Thoracic aorta (tissue), 2 donors: ENCODE measurements at regions not wholly inside any gene's neighbourhood (a gene's known extent, or its start where the extent isn't known, plus 50 kb on each side); places are given as distances from the start of the nearest gene placed in this dataset.
"Not testable (repeated sequence)": the region's sequence is repeated elsewhere in the genome, so short reads cannot be mapped to it uniquely, and the experiment has no call there.

Experiments
- ATAC-seq: fragments of 150-250 bp; one replicate; pipeline ENCODE4 v1.8.0; 2017; ENCODE audit warnings: low read depth; ENCODE audit not compliant: insufficient number of reproducible peaks, low FRiP score
- DNase-seq: peaks from one replicate; pipeline ENCODE4 v3.0.0-alpha.2; 2020; ENCODE audit warnings: low spot score
- H3K27ac ChIP-seq, 2 donors: fragments of 200-600 bp; sonication (generic); 1 replicate in 1 of 2; 2 replicates in 1 of 2; pipeline ENCODE4 v1.5.1; 2016; ENCODE audit warnings: mild to moderate bottlenecking in 2 of 2, moderate library complexity in 2 of 2
- H3K27me3 ChIP-seq: fragments of 200-600 bp; sonication (generic); replicated peaks from 2 replicates; pipeline ENCODE4 v1.6.0; 2016; ENCODE audit warnings: mild to moderate bottlenecking; ENCODE audit not compliant: insufficient read depth
- H3K36me3 ChIP-seq: fragments of 200-600 bp; sonication (generic); one replicate; pipeline ENCODE4 v1.5.1; 2016
- H3K4me1 ChIP-seq, 2 donors: fragments of 200-600 bp; sonication (generic); 1 replicate in 1 of 2; 2 replicates in 1 of 2; pipeline versions ENCODE4 v1.5.1 to v1.6.0; 2016; ENCODE audit warnings: low read depth in 2 of 2, mild to moderate bottlenecking in 1 of 2; ENCODE audit not compliant: control insufficient read depth in 1 of 2
- H3K4me3 ChIP-seq: fragments of 200-600 bp; sonication (generic); 2 replicates; pipeline ENCODE4 v1.5.1; 2016; ENCODE audit warnings: mild to moderate bottlenecking
- H3K9me3 ChIP-seq: fragments of 200-600 bp; sonication (generic); 2 replicates; pipeline ENCODE4 v1.5.1; 2016
- TF ChIP-seq, protein P1 (sequence below): fragments of 200-600 bp; sonication (generic); IDR thresholded peaks from one replicate; pipeline ENCODE4 v1.5.1; 2019; ENCODE audit warnings: antibody characterized with exemption

GRCh38 chr9:22227986-22228385, 218.6 kb upstream of the DMRTA1 start:
- Histone ChIP-seq H3K36me3 (no peaks in the 10 kb centered on the region), H3K4me1 (no peaks in the 10 kb centered on the region), H3K27me3 (no peaks in the 10 kb centered on the region), H3K4me3 (no peak overlapping the region), H3K9me3 (peaks cover 6% of the 10 kb centered on the region), H3K27ac (no peak overlapping the region)
- ATAC-seq: no peak
- TF ChIP-seq, protein P1, sequence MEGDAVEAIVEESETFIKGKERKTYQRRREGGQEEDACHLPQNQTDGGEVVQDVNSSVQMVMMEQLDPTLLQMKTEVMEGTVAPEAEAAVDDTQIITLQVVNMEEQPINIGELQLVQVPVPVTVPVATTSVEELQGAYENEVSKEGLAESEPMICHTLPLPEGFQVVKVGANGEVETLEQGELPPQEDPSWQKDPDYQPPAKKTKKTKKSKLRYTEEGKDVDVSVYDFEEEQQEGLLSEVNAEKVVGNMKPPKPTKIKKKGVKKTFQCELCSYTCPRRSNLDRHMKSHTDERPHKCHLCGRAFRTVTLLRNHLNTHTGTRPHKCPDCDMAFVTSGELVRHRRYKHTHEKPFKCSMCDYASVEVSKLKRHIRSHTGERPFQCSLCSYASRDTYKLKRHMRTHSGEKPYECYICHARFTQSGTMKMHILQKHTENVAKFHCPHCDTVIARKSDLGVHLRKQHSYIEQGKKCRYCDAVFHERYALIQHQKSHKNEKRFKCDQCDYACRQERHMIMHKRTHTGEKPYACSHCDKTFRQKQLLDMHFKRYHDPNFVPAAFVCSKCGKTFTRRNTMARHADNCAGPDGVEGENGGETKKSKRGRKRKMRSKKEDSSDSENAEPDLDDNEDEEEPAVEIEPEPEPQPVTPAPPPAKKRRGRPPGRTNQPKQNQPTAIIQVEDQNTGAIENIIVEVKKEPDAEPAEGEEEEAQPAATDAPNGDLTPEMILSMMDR: no peak
- DNase-seq: no peak

GRCh38 chr9:22228542-22228941, 218.1 kb upstream of the DMRTA1 start:
- Histone ChIP-seq H3K4me3 (no peak overlapping the region), H3K27ac (no peak overlapping the region), H3K27me3 (no peaks in the 10 kb centered on the region), H3K9me3 (peaks cover 6% of the 10 kb centered on the region), H3K4me1 (no peaks in the 10 kb centered on the region), H3K36me3 (no peaks in the 10 kb centered on the region)
- TF ChIP-seq, protein P1: no peak
- no peak for DNase-seq
- ATAC-seq: no peak

GRCh38 chr9:22229069-22229468, 217.6 kb upstream of the DMRTA1 start:
- H3K27me3 ChIP-seq: no peaks in the 10 kb centered on the region
- ATAC-seq: no peak

GRCh38 chr9:22231309-22231708, 215.3 kb upstream of the DMRTA1 start:
- not testable (repeated sequence) for H3K4me3 ChIP-seq, H3K9me3 ChIP-seq, DNase-seq, ATAC-seq, H3K27me3 ChIP-seq, H3K4me1 ChIP-seq, H3K36me3 ChIP-seq, H3K27ac ChIP-seq

More at GRCh38 chr9:22229069-22229468, 217.6 kb upstream of the DMRTA1 start:
- TF ChIP-seq, protein P1: no peak
- peaks cover 6% of the 10 kb centered on the region for H3K9me3 ChIP-seq
- no peak overlapping the region for H3K4me3 ChIP-seq
- no peak overlapping the region for H3K27ac ChIP-seq
- no peak for DNase-seq
- no peaks in the 10 kb centered on the region for H3K4me1 ChIP-seq
- H3K36me3 ChIP-seq: no peaks in the 10 kb centered on the region

- peaks cover 0 to 5% of the 10 kb centered on the region in 2 donors for H3K4me1 ChIP-seq
- H3K4me3 ChIP-seq: no peak overlapping the region
- ATAC-seq: no peak
- TF ChIP-seq, protein P1: no peak
- DNase-seq: no peak
- H3K27me3 ChIP-seq: no peaks in the 10 kb centered on the region
- H3K36me3 ChIP-seq: no peaks in the 10 kb centered on the region
- H3K27ac ChIP-seq: no peak overlapping the region
- H3K9me3 ChIP-seq: peaks cover 6% of the 10 kb centered on the region
These were observed 213.7 kb upstream of the DMRTA1 start for GRCh38 chr9:22232971-22233370.
